IMR-90 (cell line): ENCODE measurements at regions not wholly inside any gene's neighbourhood (a gene's known extent, or its start where the extent isn't known, plus 50 kb on each side); places are given as distances from the start of the nearest gene placed in this dataset.

Experiments used
- ATAC-seq: fragments of 200-7000 bp; cut with Tn5 transposase; 2 replicates; pipeline ENCODE4 v1.9.1; 2020; ENCODE audit warnings: low read depth, mild to moderate bottlenecking, moderate library complexity
- BruUV-seq: library from RNA; stranded (reverse); fragments of 400-500 nt; replicated peaks from 2 replicates; lab custom pipeline; 2021; lab: Mats Ljungman, UMichigan
- CTCF ChIA-PET: fragments of 300-600 bp; formaldehyde crosslinking; extraction: SDS; loops from one replicate; lab custom pipeline; 2021; ENCODE audit warnings: antibody characterized with exemption; lab: Yijun Ruan, JAX
- POLR2A ChIA-PET: fragments of 300-600 bp; sonication (Branson Sonifier 250); formaldehyde crosslinking; loops from one replicate; lab custom pipeline; 2022; ENCODE audit warnings: antibody characterized with exemption; ENCODE audit not compliant: unreplicated experiment; lab: Charles Lee
- DNase-seq: peaks from one replicate; pipeline ENCODE4 v3.0.0; 2013
- H2AFZ ChIP-seq: replicated peaks from 2 replicates; pipeline ENCODE3; 2013; ENCODE audit warnings: low read length, mild to moderate bottlenecking; ENCODE audit not compliant: poor library complexity
- H2AK5ac ChIP-seq: 2 replicates; pipeline ENCODE4 v1.6.1; 2013; ENCODE audit warnings: low read depth, low read length, inconsistent platforms
- H2AK9ac ChIP-seq: replicated peaks from 2 replicates; pipeline ENCODE3; 2013; ENCODE audit warnings: mild to moderate bottlenecking, low read depth, low read length, moderate library complexity; ENCODE audit not compliant: poor library complexity
- H2BK120ac ChIP-seq: 2 replicates; pipeline ENCODE4 v1.6.1; 2013; ENCODE audit warnings: low read depth, low read length, inconsistent platforms
- H2BK15ac ChIP-seq: 3 replicates; pipeline ENCODE4 v1.6.1; 2013; ENCODE audit warnings: low read depth, low read length, inconsistent platforms
- H2BK20ac ChIP-seq: 2 replicates; pipeline ENCODE4 v1.6.1; 2013; ENCODE audit warnings: low read depth, mild to moderate bottlenecking, inconsistent platforms, low read length, moderate library complexity
- H2BK5ac ChIP-seq: 2 replicates; pipeline ENCODE4 v1.6.1; 2013; ENCODE audit warnings: mild to moderate bottlenecking, low read depth, low read length, inconsistent platforms; ENCODE audit not compliant: poor library complexity, severe bottlenecking
- H3K14ac ChIP-seq: replicated peaks from 2 replicates; pipeline ENCODE4 v1.6.1; 2013; ENCODE audit warnings: low read depth, low read length, inconsistent platforms
- H3K18ac ChIP-seq: 2 replicates; pipeline ENCODE4 v1.6.1; 2013; ENCODE audit warnings: low read depth, low read length, control low read depth
- H3K23ac ChIP-seq: 2 replicates; pipeline ENCODE4 v1.6.1; 2013; ENCODE audit warnings: low read depth, low read length, inconsistent platforms
- H3K27ac ChIP-seq: 2 replicates; pipeline ENCODE4 v1.5.1; 2013; ENCODE audit warnings: mild to moderate bottlenecking, control low read depth, low read length; ENCODE audit not compliant: insufficient read depth
- H3K27me3 ChIP-seq: 2 replicates; pipeline ENCODE4 v1.6.1; 2013; ENCODE audit warnings: low read length; ENCODE audit not compliant: control insufficient read depth, insufficient read depth
- H3K36me3 ChIP-seq: 2 replicates; pipeline ENCODE4 v1.6.1; 2013; ENCODE audit warnings: low read length, mixed read lengths; ENCODE audit not compliant: control insufficient read depth, insufficient read depth
- H3K4ac ChIP-seq: 2 replicates; pipeline ENCODE4 v1.6.1; 2013; ENCODE audit warnings: low read depth, low read length, inconsistent platforms
- H3K4me1 ChIP-seq: 2 replicates; pipeline ENCODE4 v1.6.1; 2013; ENCODE audit warnings: low read length, mixed read lengths; ENCODE audit not compliant: control insufficient read depth, insufficient read depth
- H3K4me2 ChIP-seq: 2 replicates; pipeline ENCODE4 v1.6.1; 2013; ENCODE audit warnings: low read depth, mild to moderate bottlenecking, control low read depth, low read length, moderate library complexity
- H3K4me3 ChIP-seq: 2 replicates; pipeline ENCODE4 v1.5.1; 2013; ENCODE audit warnings: low read depth, mild to moderate bottlenecking, control low read depth, low read length, moderate library complexity; ENCODE audit not compliant: insufficient read depth
- H3K56ac ChIP-seq: 2 replicates; pipeline ENCODE4 v1.6.1; 2013; ENCODE audit warnings: low read length, inconsistent platforms; ENCODE audit not compliant: insufficient read depth; ENCODE audit errors: extremely low read depth
- H3K79me1 ChIP-seq, 2 experiments: 2 replicates each; pipeline ENCODE4 v1.6.1; 2013; ENCODE audit warnings: low read length in 2 of 2, inconsistent platforms in 1 of 2, low read depth in 1 of 2
- H3K9ac ChIP-seq: 2 replicates; pipeline ENCODE4 v1.6.1; 2013; ENCODE audit warnings: low read depth, low read length, control low read depth
- H3K9me1 ChIP-seq: 2 replicates; pipeline ENCODE4 v1.6.1; 2013; ENCODE audit warnings: low read length, inconsistent platforms; ENCODE audit not compliant: insufficient read depth
- H3K9me3 ChIP-seq: 2 replicates; pipeline ENCODE4 v1.6.1; 2013; ENCODE audit warnings: low read length; ENCODE audit not compliant: control insufficient read depth, insufficient read depth
- H4K20me1 ChIP-seq: 2 replicates; pipeline ENCODE4 v1.6.1; 2013; ENCODE audit warnings: low read length, inconsistent platforms; ENCODE audit not compliant: insufficient read depth
- H4K5ac ChIP-seq: 2 replicates; pipeline ENCODE4 v1.6.1; 2013; ENCODE audit warnings: mild to moderate bottlenecking, low read depth, low read length, control low read depth
- H4K8ac ChIP-seq, 2 experiments: 2 replicates each; pipeline ENCODE4 v1.6.1; 2013; ENCODE audit warnings: low read depth in 2 of 2, low read length in 2 of 2, control low read depth in 1 of 2, inconsistent platforms in 1 of 2
- H4K91ac ChIP-seq: 2 replicates; pipeline ENCODE4 v1.6.1; 2013; ENCODE audit warnings: low read depth, low read length, inconsistent platforms; ENCODE audit not compliant: insufficient read depth
- FOS ChIP-seq: fragments of 150-350 bp; IDR thresholded peaks from 2 replicates; pipeline ENCODE4 v1.6.1; 2016; ENCODE audit warnings: low read depth, low read length
- MAFK ChIP-seq: IDR thresholded peaks from 2 replicates; pipeline ENCODE4 v1.6.1; 2012; ENCODE audit warnings: low read depth, low read length, improper control_type of control experiment
- POLR2A ChIP-seq: IDR thresholded peaks from 2 replicates; pipeline ENCODE4 v1.6.1; 2012; ENCODE audit warnings: mild to moderate bottlenecking, low read depth, low read length
- RAD21 ChIP-seq: IDR thresholded peaks from 2 replicates; pipeline ENCODE4 v1.6.1; 2012; ENCODE audit warnings: low read length, improper control_type of control experiment
- RCOR1 ChIP-seq: IDR thresholded peaks from 2 replicates; pipeline ENCODE4 v1.6.1; 2012; ENCODE audit warnings: mild to moderate bottlenecking, low read length, improper control_type of control experiment; ENCODE audit not compliant: insufficient replicate concordance
- WGBS, 2 experiments: methylation state at CpG; one replicate each; pipeline versions ENCODE4 v1.1.5 to v1.1.7; 2013; ENCODE audit warnings: missing lambda C conversion rate in 2 of 2; ENCODE audit not compliant: insufficient read length in 1 of 2; ENCODE audit errors: extremely low coverage in 2 of 2; 5-methylcytosine and 5-hydroxymethylcytosine counted together
- dilution Hi-C: fragments of 300-500 bp; cut with HindIII; formaldehyde crosslinking; loops from one replicate; pipeline ENCODE4 v1.14.3; 2018; ENCODE audit warnings: low sequenced_read_pairs; ENCODE audit not compliant: unreplicated experiment
- in situ Hi-C: fragments of 300-500 bp; cut with MboI; formaldehyde crosslinking; loops from 3 replicates; pipeline ENCODE4 v1.14.3; 2019; ENCODE audit warnings: low sequenced_read_pairs, inconsistent platforms, mixed read lengths
- intact Hi-C: fragments of 100-400 bp; cut with micrococcal nuclease; formaldehyde crosslinking; loops from 2 replicates; pipeline ENCODE4 v1.10.0; 2022
- TF ChIP-seq, protein P1 (sequence below): conservative IDR thresholded peaks from 2 replicates; pipeline ENCODE4 v1.5.1; 2012; ENCODE audit warnings: mild to moderate bottlenecking, low read depth, low read length, improper control_type of control experiment

DNA sequence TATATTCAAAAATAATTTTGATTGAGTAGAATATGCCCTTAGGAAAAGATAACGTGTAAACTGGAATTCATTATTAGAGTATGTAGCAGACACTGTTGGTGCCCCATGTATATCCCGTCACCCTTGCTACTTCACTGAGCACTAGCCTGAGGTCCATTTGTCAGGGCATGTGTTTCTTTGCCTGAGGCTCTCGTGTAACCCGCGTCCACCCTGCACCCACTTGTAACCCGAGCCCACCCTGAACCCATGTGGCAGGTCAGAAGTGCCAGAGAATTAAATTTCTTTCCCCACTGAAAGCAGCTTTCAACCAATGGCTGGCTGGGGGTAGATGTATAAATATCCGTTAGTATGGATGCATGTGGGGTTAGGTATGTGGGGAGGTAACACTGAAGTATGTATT lies 474.2 kb upstream of the ZNF385D start:
- Histone ChIP-seq H2BK5ac (no peak overlapping the region), H3K23ac (no peak overlapping the region), H2AK5ac (no peak overlapping the region), H3K27ac (no peak overlapping the region), H4K5ac (no peak overlapping the region), H4K8ac (no peak overlapping the region), H3K4me2 (no peak overlapping the region), H3K56ac (no peak overlapping the region), H2BK15ac (no peak overlapping the region), H2AK9ac (no peak overlapping the region), H3K9ac (no peak overlapping the region), H3K9me3 (no peaks in the 10 kb centered on the region), H2BK20ac (no peak overlapping the region), H4K91ac (no peak overlapping the region), H3K9me1 (no peaks in the 10 kb centered on the region), H4K20me1 (no peaks in the 10 kb centered on the region), H3K4ac (no peak overlapping the region), H3K18ac (no peak overlapping the region), H3K14ac (no peak overlapping the region), H3K27me3 (no peaks in the 10 kb centered on the region), H2BK120ac (no peak overlapping the region), H3K79me1 (no peaks in the 10 kb centered on the region), H2AFZ (no peak overlapping the region), H3K36me3 (no peaks in the 10 kb centered on the region), H3K4me3 (no peak overlapping the region), H3K4me1 (no peaks in the 10 kb centered on the region)
- no peak for DNase-seq
- BruUV-seq: no TSS peak
- in situ Hi-C loops: no loop called here
- intact Hi-C loops: no loop called here
- no CpG with 5 or more reads among the region's 7 CpGs for WGBS, 2 experiments
- dilution Hi-C loops: no loop called here
- ATAC-seq: no peak
- TF ChIP-seq RAD21: no peak
- no peak for TF ChIP-seq FOS
- TF ChIP-seq POLR2A: no peak
- TF ChIP-seq RCOR1: no peak
- TF ChIP-seq, protein P1, sequence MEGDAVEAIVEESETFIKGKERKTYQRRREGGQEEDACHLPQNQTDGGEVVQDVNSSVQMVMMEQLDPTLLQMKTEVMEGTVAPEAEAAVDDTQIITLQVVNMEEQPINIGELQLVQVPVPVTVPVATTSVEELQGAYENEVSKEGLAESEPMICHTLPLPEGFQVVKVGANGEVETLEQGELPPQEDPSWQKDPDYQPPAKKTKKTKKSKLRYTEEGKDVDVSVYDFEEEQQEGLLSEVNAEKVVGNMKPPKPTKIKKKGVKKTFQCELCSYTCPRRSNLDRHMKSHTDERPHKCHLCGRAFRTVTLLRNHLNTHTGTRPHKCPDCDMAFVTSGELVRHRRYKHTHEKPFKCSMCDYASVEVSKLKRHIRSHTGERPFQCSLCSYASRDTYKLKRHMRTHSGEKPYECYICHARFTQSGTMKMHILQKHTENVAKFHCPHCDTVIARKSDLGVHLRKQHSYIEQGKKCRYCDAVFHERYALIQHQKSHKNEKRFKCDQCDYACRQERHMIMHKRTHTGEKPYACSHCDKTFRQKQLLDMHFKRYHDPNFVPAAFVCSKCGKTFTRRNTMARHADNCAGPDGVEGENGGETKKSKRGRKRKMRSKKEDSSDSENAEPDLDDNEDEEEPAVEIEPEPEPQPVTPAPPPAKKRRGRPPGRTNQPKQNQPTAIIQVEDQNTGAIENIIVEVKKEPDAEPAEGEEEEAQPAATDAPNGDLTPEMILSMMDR: no peak
- TF ChIP-seq MAFK: no peak
- POLR2A ChIA-PET: no interaction called here
- CTCF ChIA-PET: no interaction called here
